HG02943 (cell line): ENCODE measurements at regions not wholly inside any gene's neighbourhood (a gene's known extent, or its start where the extent isn't known, plus 50 kb on each side); places are given as distances from the start of the nearest gene placed in this dataset.

Experiments
- ATAC-seq: cut with Tn5 transposase; IDR thresholded peaks from one replicate; pipeline ENCODE4 v1.9.1; 2021; ENCODE audit warnings: mild to moderate bottlenecking, low read depth, moderate library complexity; ENCODE audit not compliant: unreplicated experiment

GRCh38 chr2:153109793-153110192, 368.8 kb downstream of the RPRM start:
- no peak for ATAC-seq

GRCh38 chr2:153106802-153107477, 371.6 kb downstream of the RPRM start:
- ATAC-seq = no peak

- no peak for ATAC-seq
Measured at GRCh38 chr2:153105829-153106578, 372.6 kb downstream of the RPRM start.

DNA sequence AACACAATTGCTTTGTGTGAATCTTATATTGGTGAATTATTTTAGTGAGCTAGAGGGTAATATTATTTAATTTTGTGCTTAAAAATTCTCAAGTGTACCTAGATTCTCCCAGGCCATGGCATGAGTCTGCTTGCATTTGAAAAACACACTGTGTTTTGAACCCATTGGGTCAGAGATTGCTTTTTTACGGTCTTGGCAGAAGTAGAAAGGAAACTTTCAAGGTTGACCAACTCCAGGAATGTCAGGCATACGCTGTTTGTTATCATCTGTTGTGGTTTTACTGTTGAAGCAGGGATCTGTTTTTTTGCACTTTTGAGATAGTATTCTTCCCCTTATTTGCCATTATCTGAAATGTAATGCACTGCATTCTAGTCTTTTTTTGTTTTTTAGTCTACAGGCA, 377.4 kb downstream of the RPRM start:
- no peak for ATAC-seq

- ATAC-seq = no peak
Measured at GRCh38 chr2:153100151-153100550, 378.4 kb downstream of the RPRM start.

DNA sequence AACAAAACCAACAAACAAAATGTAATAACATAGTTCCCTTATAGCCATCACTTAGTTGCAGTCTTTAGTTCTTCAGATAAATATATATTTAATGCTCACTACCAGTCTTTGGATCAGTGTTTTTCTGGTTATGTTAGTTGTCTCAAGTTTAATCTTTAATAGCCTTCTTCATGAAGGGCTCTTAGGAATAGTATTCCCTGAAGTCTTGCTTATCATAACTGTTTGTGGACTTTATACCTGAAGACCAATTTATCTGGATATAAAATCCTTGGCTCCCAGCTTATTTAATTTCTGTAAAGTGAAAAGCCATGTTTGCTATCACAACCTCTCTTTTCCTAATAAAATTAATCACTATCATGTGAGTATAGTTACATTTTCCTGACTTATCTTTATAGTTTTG, 379.7 kb downstream of the ARL6IP6 start:
- ATAC-seq = no peak

DNA sequence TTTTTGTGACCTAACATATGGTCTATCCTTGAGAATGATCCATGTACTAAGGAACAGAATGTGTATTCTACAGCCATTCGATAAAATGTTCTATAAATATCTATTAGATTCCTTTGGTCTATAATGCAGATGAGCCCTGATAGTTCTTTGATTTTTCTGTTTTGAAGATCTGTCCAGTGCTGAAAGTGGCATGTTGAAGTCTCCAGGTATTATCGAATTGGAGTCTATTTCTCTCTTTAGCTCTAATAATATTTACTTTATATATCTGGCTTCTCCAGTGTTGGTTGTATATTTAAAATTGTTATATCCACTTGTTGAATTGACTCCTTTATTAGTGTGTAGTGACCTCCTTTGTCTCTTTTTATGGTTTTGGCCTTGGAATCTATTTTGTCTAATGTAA, 377.9 kb downstream of the ARL6IP6 start:
- ATAC-seq = no peak

DNA sequence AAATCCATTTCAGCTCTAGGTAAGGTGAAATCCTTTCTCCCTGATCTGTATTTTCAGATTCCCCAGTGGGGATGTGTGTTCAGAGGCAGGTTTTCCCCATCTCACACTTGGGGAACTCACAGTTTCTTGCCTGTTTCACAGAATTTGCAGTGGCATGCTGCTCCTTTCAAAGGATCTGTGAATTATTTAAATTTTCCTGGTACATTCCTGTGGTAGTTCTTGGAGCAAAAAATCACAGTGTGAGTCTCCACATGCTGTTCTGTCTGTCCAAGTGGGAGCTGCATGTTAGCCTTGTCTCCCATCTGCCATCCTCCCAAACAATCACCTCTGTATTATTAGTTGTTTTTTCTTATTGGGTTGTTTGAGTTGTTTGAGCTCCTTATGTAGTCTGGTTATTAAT, 372.9 kb downstream of the ARL6IP6 start:
- no peak for ATAC-seq

- ATAC-seq = no peak
Measured at GRCh38 chr2:153079315-153079714, 360.9 kb downstream of the ARL6IP6 start.

DNA sequence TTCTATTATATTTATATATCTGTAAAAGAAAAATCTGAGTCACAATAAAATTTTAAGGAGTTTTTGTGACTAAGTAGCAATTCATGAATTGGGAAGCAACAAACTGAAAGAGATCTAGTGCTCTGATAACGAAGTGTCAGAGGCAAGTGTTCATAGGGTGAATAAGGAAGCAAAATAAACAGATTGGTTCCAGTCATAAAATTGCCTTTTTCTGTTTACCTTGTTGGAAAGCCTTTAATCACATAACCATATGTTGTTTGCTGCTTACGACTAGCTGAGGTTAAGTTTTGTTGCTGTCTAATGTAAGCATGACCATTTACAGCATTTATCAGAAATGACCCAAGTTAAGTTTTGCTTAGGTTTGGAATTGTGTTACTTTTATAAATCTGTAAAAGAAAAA, 358.9 kb downstream of the ARL6IP6 start:
- no peak for ATAC-seq

DNA sequence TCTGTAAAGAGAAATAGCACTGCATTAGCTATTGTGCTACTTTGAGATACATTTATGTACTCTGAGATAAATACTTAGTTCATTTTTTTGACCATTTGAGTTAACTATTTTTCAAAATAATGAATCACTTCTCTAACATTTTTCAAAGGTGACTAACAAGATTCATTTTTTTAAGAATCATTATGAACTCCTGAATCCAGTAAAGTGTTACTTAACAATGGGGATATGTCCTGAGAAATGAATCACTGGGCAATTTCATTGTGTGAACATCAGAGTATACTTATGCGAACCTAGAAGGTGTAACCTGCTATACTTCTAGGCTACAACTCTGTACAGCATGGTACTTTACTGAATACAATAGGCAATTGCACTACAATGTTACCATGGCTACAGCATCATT, 355.8 kb downstream of the ARL6IP6 start:
- ATAC-seq = no peak

- ATAC-seq = no peak
Measured at GRCh38 chr2:153072813-153073212, 354.4 kb downstream of the ARL6IP6 start.

- ATAC-seq = no peak
Measured at GRCh38 chr2:153072077-153072476, 353.7 kb downstream of the ARL6IP6 start.

GRCh38 chr2:153071090-153071489, 352.7 kb downstream of the ARL6IP6 start:
- ATAC-seq = no peak

DNA sequence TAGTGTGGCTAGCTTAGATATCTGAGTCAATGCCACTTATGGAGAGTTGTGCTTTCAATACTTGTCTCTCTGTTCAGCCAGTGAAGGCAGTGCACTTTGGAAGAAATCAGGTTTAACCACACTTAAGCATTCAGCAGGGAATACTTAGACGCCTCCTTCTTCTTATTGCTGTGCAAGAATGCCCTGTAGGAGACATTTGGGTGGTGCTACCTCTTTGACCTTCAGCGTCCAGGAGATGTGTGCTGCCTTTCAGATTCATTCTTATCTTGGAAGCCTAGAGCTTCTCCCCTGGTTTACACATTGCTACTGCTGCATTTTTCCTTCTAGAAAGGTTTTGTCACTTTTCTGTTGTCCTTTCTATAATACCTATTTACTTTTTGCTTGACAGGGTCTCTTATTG, 350.5 kb downstream of the ARL6IP6 start:
- ATAC-seq = no peak

- no peak for ATAC-seq
Measured at GRCh38 chr2:153068052-153068451, 349.6 kb downstream of the ARL6IP6 start.

- no peak for ATAC-seq
Measured at GRCh38 chr2:153059338-153060052, 341.1 kb downstream of the ARL6IP6 start.

DNA sequence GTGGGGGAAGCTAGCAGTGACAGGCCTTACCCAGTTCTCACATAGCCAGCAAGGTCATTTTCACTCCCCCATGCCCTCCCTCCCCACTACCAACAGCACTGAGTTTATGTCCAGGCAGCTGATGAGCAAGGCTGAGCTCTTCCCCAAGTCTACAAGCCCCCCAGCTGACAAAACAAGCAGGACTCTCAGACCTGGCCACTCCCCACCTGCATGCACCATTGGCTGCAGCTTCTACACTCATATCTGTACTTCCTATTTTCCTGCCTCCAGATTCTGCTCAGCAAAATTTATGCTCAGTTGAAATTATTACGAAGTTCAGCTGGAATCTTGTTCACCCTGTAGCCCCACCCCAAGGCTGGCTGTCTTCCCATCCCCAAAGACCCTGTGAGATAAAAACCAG, 339.3 kb downstream of the ARL6IP6 start:
- no peak for ATAC-seq

DNA sequence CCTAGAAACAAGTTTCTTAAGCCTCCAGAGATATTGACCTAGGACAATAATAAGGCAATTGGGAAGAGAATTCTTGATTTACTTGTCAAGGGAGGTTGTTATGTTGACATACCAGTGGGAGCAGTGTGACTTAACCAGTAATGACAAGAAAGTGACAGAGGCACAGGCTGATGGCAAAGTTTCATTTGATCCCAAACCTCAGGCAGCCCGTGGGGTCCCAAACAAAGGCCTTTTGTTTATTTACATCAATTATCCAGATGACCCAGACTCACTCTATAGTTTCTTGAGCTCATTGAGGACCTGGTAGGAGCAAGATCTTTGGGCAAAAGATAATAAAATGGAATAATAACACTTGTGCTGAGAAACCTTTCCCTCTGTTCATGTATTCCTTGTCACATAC, 336.8 kb downstream of the ARL6IP6 start:
- ATAC-seq = no peak

GRCh38 chr2:153052807-153053559, 334.6 kb downstream of the ARL6IP6 start:
- no peak for ATAC-seq

DNA sequence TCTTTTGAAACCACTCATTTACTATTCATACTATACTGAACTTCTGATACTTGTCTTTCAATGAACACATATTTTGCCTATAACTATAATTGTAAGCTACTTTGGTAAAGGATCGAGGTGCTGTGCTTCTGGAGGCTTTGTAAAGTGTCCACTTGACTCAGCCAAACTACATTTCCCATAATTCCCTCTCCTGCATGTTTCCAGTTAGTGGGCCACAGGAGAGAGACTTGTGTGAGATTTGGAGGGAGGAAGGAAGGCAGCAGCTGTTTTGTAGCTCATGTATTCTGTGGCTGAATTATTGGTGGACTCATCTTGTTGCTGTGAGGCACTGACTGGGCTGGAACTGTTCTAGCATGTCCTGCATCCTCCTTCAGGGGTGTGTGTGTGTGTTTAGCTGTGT, 328.8 kb downstream of the ARL6IP6 start:
- ATAC-seq = no peak
